GM19467 (cell line): ENCODE measurements at regions not wholly inside any gene's neighbourhood (a gene's known extent, or its start where the extent isn't known, plus 50 kb on each side); places are given as distances from the start of the nearest gene placed in this dataset.

Experiments used
- ATAC-seq: cut with Tn5 transposase; IDR thresholded peaks from one replicate; pipeline ENCODE4 v1.9.1; 2021; ENCODE audit warnings: mild to moderate bottlenecking, moderate library complexity; ENCODE audit not compliant: unreplicated experiment

DNA sequence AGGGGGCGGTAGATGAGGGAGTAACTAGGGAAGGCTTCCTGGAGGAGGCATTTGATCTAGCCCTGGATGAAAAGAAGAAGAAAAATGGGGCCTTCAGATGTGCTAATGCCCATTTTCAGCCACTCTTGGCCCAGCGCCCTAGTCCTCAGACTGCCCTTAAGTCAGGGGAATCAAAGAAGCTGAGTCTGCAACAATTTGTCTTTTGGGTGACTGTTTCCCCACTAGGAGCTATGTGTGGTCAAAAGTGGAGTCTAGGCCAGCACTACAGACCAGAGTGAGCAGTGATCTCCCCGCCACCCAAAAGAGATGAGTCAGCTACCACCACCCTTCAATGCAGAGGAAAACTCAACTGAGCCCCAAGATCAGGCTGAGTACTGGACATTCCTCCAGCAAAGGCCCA lies 542.1 kb downstream of the BNC2 start:
- no peak for ATAC-seq

DNA sequence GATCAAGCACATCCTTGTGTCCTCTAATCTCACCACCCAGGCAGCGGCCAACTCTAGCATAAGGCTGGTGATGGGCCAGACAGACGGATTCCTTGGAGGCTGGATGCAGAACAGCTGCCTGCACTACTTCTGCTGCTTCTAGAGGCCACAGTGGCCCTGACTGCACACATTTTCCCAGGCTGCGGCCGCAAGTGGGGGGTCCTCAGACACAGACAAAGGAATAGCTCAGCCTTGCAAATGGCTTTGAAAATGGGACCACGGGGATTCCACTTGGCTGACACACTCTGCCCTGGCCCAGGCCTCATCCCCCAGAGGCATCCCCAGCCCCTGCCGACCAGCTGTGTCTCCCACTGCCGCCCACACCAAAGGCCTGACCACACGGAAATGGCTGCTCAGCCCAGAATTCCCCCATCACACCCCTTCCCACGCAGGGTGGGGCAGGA lies 540.8 kb downstream of the BNC2 start:
- no peak for ATAC-seq

DNA sequence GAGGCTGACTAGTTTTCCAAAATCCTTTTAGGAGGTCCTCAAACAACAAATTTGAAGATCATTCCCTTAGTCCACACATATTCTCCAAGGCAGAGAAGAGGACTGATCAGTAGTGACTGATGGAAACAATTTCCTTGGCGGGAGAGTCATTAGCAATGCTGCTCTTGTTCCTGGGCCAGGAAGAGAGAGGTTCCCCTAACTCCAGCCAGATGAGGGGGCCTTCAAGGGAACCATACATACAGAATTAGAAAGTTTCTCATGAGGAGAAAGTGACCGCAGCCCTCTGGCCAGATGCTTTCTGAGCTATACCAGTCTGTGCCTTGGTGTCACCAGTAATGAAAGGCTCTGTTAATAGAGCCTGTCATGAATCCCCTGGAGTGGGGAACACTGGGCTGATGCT lies 539.4 kb downstream of the BNC2 start:
- no peak for ATAC-seq

DNA sequence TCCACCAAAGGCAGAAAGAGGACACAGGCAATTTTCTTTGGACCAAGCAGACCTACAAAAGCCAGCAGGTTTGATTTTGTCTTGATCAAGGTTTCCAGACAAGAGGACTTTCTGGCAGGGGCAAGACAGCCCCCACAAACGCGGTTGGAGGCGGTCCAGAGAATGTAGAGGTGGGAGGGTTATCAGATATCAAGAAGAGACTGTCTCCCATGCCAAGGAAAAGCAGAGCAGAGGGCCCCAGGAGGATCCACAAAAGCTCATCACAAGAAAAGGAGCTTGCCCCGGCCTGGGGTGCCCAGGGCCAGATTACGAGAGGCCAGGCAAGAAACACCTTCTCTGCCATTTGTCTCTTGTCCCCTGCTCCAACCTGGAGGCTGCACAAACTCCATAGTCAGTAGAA lies 538.9 kb downstream of the BNC2 start:
- ATAC-seq, result no peak

DNA sequence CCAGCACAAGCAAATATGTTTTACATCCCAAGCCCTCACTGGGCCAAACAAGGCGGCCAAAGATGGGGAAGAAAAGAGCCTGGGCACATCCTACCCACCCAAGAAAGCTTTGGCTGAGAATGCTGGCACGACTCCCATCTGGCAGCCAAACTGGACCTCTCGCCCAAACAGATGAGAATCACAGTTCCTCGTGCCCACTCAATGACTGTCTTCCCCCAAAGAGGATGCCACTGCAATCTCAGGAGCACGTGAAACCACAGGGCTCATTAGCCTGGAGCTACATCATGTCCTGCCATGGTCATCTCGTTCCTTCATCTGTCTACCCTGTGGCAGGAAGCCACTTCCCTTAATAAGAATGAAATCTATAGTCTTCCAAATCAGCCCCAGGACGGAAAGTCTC lies 536.8 kb downstream of the BNC2 start:
- no peak for ATAC-seq

DNA sequence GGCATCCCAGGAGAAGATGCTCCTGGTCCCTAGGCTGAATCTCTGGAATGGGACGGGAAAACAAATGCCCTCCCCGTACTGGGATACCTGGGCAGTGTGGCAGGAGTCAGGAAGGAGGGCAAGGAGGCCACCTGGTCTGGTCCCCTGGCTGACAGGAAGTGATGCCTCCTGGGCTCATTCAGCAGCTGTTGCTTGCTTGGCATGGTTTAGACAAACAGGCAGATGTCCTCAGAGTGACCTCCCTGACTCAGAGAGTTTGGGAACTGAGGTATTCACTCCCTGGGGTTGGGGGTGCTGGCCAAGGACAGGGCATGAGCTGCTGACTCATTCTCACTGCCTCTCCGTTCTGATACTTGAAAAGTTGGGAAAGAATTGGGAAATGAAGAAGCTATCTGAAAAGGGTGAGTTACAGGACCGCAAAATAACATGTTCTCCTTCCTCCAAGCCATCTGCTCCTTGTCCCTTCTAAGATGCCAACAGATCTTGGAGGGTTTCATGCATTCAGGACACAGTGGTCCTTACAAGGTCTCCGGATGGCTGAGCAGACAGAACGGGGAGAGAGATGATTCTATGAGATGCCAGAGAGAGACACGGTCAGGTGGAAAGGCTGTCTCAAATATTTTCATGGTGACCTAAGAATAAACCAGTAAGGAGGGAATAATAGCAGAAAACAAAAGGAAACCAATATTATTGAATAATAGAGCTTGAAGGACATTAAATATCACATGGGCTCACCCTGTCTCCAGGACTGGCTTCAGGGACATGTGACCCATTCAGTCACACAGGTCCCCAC lies 534.5 kb downstream of the BNC2 start:
- ATAC-seq, result no peak

DNA sequence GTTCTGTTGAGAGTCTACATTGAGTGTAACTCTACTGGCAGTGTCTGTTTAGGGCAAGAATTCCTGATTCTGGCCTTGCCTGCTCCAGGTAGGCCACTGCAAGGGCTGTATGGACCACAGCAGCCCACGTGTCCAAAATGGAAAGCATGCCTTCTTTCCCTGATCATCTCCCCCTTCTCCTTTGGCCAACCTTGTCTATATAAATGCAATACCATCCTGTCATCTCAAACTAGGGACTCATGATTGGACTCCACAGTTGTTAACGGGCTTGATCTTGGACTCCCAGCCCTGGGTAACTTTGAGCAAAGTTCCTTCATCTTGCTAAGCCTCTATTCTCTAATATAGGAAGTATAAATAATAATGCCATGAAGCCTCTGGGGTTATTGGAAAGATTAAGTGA lies 533.6 kb downstream of the BNC2 start:
- no peak for ATAC-seq

DNA sequence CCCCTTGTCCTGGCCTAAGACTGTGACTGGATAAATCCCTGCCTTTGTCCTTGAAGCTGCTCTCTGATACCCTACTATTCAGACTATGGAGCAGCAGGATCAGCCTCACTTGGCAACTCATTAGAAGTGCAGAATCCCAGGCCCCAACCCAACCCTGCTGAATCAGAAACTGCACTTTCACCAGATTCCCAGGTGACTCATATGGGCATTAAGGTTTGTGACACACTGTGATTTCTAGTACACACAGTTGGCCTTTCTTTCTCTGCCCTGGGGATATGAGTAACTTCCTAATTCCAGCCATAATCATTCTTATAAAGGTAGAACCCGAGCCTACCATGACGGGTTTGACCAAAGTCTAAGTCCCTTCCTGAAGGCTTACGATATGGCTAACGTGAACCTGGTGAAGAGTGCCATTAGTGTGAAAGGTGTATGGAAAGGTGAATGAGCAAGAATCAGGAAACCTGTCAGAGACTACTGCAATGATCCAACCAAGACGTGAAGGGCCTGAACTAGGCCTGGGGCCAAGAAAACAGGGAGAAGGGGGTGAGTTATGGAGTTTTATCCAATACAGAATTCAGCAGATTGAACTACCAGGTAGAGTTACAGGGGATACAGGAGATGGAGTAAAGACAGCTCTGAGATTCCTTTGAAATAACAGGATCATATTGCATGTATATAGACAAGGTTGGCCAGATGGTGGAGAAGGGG lies 533.0 kb downstream of the BNC2 start:
- ATAC-seq, result no peak

DNA sequence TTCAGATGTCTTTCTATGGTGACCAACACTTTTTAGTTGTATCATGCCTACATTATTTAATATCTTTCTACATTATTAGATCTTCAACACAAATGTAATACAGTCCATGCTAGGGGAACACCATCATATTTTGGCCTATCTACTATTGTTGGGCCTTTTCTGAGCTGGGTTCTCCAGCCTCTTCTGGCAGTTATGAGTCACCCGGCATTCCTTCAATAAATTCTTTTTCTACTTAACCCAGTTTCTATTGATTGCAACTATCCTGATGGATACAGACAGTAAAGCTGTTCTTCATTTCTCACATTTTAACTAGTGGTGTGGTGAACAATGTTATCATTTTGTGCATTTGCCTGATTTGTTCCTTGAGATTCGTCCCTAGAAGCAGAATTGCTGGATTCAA lies 529.3 kb downstream of the BNC2 start:
- no peak for ATAC-seq

DNA sequence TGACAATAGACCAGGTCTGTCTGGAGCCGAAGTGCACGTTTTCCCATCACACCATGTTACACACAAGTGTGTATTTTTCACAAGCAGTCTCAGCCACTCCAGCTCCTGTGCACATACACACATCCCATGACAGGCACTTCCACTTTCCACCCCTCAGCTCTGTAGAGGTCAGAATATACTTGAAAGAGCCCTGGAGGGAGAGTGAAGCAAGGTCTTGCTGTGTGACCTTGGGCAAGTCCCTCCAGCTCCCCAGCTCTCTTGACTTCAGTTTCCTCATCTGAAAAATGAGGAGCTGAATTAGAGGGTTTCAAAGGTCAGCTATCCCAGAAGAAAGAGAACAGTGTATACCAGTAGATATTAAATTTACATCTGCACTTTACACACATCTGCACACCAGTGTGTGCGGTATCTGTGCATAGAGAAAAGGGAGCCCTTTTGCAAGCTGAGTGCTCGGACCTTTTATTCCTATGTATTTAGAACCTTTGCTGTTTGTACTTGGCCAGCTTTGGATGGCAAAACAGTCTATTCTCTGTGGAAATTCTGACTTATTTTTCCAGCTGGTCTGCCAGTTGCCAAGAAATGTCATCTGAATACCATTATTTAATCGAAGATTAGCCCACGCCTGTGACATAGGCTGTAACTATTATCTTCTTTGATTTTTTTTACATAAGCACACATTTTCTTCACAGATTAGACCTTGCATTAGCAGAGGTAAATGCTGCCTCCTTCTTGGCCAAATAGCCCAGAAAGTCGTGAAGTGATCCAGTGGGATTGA lies 528.0 kb downstream of the BNC2 start:
- no peak for ATAC-seq

DNA sequence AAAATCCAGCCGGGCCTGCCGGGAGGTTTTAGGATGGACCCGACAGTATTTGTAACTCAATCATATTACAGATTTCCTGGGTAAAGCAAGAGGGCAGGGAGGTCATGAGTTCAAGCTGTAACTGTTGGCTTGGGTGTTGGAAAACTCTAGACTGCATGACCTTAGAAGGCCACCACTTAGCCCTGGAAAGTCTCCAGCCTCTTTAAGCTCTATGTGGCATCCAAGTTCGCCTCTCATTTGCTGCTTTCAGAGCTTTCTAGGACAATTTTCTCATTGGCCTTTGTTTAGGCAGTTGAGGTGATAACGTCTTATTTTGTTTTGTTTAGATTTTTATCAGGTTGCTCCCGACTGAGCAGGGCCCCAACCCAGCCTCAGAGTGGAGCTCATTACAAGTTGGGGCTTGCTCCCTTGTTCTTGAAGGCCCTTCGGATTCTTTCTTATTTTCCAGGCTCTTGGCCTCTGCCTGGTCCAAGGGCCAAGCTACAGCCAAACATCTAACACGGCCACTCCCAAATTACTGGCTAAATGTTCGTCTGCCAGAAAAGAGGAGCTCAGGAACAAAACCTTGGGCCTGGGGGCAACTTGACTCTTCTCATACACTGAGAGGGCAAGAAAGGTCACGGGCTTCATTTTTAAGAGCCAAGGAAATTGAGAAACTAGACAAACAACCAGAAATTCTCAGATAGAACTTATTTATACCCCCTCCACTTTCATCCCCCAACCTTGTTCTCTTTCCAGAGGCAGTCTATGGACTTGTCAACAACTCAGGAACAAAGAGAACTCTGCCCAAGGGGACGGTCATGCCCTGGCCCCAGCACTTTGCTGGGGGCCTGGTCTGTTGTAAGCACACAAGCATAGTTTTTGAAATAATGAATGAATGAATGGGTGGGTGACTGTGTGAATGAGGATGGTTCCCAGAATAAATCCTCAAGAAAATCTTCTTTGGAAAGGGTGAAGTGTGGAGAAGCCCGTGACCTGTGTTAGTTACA lies 526.9 kb downstream of the BNC2 start:
- no peak for ATAC-seq

DNA sequence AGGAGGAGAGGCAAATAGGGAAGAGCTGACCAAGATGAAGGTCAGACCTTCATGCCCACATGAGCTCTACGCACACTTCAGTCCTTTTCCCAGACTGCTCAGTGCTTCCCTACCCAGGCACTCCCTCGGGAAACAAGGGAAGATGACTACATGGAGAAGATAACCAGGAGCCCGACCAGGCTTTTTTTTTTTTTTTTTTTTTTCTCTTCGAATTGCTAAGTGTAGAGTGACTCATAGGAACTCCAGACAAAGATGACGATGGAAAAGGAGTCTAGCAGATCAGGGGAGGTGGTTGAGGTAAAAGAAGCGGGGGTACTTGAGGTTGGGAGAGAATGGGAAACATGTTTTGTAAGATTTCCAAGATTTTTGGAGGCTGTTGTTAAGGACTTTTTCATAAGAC lies 526.1 kb downstream of the BNC2 start:
- ATAC-seq, result no peak

DNA sequence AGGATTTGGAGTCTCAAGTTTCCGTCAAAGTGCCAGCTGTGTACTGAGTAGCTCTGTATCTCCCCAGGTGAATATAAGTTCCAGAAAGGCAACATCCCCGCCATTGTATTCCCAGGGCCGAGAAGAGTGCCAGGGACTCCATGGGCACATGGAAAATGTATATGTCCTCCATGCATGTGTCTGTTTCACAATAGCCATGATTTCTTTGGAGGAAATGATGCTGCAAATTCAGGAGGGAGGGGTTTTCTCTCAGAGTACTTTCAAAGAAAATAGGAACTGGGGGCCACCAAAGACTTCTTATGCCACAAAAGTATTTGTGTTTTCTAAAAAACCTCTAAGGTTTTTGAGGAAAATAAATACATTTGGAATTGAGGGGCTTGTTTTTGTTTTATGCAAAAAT lies 524.6 kb downstream of the BNC2 start:
- ATAC-seq, result no peak

DNA sequence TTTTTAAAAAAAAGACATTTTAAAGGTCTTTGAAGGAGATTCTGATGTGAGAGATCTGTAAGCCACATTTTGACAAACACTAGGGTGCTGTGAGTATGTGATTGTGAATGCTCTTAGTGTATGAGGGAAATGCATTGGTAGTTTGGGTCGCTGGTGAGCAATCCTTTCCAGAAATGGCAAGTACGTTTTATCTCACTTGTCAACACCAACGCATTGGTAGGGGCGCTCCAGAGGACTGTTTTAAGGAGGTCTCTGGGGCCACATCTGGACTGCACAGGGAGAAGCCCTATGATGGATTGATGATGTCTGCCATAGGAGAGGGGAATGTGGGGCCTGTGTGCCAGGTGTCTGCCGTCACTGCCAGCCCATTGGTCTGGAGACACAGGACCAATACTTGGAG lies 522.6 kb downstream of the BNC2 start:
- no peak for ATAC-seq

DNA sequence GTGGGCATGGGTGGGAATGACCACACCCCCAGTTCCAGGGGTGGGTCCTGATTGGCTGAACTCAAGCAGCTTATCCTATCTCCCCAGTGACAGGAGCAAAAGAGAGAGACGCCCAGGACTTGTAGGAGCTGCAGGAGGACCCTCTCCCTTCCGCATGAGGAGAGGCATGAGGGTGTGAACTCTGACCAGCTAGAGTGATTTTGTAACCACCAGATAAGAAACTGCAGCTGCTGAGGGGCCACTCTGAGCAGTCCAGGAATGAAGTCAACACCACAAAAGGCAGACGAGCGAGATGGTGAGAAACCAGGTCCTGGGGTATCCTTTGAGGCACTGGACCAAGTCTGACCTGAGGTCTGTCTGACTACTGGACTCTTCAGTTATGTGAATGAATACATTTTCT lies 521.9 kb downstream of the BNC2 start:
- no peak for ATAC-seq

DNA sequence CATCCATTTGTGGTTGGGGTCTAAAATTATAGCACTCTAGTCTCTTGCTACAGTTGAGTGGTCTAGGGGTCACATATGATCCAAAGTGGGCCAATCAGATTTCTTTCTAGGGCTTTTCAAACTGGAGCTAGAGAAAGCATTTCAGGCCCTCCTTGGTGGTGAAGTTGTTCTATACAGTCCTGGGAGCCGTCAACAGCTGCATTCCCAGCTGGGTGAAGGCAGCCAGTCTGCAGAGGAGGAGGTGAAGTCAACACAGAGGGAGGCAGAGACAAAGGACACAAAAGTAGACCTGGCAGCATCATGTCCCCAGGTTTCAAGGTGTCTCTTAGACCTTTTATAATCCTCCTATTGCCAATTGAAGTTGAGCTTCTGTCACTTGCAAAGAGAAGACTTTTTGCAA lies 518.2 kb downstream of the BNC2 start:
- ATAC-seq, result no peak

DNA sequence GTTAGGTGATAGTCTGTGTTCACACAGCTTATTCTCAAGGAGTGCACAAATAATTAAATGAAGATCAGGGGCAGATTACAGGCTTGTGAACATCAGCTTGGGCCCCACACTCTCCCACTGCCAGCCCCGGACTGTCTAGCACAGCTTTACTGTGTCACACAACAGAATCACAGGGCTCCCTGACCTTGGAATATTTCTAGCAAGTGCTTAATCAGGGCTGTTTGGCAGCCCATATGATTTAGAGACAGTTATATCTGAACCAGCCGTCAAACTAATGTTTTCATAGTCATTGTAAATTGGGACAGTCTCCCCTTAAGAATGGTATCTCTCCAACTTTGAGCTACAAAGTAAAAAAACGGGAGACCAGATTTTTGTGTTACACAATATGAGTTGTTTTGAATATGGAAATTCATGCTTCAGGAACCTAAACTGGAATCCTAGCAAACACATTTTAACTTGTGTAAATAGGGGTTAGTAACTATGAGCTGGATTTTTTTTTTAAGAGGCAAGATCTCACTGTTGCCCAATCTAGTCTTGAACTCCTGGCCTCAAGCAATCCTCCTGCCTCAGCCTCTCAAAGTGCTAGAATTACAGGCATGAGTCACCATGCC lies 517.6 kb downstream of the BNC2 start:
- no peak for ATAC-seq

DNA sequence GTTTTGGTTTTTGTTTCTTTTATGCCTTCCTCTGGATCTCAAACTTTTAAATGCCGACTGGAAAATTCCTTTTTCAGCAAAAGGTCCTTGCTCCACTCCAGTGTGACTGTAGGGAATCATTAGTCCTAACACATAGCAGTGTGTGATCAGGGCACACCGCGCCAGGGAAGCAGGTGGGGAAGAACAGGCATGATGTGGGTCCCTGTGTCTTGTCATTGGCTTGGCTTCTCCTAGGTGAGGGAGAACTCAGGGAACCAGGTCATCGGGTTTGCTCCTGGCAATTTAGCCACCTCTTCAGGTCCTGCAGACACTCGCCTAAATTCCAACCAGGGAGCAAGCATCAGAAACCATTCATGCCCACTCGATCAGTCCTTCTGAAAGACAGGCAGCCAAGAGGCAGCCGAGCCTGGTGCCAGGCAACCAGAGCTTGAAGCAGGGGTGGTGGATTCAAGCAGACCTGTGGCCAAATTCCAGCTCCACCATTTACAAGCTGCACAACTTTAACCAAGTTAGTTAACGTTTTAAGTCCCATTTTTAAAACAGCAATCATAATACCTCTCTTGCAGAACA lies 514.2 kb downstream of the BNC2 start:
- no peak for ATAC-seq

DNA sequence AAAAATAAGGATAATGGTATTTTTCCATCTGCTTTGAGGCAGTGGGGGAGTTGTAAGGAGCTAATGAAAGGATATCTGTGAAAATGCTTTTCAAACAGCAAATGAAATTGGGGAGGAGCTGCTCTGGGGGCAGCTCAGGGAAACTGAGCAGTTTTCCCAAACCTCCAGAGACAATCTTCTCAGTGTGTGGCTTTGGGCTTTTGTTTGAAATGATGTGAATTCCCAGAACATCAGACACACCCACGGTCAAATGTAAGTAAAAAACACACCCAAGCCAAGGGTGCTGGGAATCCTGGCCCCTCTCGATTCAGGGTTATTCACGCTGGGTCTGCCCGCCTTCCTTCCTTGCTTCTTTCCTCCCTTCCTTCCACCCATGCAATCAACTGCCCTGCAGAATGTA lies 512.6 kb downstream of the BNC2 start:
- ATAC-seq, result no peak

DNA sequence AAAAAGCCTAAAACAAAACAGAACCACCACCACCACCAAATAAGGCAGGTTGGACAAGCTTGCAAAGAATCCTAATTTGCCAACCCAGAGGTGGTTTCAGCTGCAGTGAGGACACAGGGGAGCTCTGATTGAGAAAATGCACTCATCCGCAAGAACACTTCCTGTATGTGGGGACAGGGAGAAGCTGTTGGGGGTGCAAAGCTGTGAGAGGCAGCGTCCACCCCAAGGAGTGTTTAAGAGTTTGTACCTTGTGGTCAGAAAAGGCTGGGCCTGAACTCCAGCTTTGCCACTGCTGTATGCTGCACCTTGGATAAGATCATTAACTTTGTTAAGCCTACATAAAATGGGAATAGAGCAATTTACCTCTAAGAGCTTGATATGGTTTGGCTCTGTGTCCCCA lies 511.7 kb downstream of the BNC2 start:
- ATAC-seq, result no peak
